ENCODE measurements at regions not wholly inside any gene's neighbourhood (a gene's known extent, or its start where the extent isn't known, plus 50 kb on each side); places are given as distances from the start of the nearest gene placed in this dataset.

GRCh38 chr21:29242201-29242600 is 56.5 kb upstream of the BACH1 start:
- TF ChIP-seq CTCF (IDR thresholded peaks at IDR 0.05; ENCODE audit: poor library complexity, severe bottlenecking) = no peak
- TF ChIP-seq POLR2AphosphoS5 (IDR thresholded peaks at IDR 0.05) = no peak
